Suppressor macrophage (primary cell): ENCODE measurements at regions not wholly inside any gene's neighbourhood (a gene's known extent, or its start where the extent isn't known, plus 50 kb on each side); places are given as distances from the start of the nearest gene placed in this dataset.

Source experiments
- DNase-seq, 4 experiments: peaks; one replicate each; pipeline ENCODE4 v3.0.0-alpha.2; 2020 to 2022

DNA sequence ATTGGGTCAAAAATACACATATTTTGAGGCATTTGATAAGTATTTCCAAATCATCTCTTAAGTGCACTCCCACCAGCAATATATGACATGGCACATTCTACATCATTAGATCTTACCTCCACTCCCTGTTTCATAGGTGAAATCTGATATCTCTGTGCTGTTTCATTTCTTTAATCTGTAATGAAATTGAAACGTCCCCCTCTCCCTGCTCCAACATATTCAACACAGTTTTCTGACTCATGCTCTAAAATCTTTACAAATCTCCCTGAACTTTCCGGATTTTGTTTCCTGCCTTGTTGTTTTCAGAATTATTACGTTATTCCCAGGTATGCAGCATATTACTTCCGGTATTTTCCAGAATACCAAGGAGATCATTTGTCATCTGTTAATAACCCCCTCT, 66.1 kb upstream of the AKT3 start:
- DNase-seq: no peak

DNA sequence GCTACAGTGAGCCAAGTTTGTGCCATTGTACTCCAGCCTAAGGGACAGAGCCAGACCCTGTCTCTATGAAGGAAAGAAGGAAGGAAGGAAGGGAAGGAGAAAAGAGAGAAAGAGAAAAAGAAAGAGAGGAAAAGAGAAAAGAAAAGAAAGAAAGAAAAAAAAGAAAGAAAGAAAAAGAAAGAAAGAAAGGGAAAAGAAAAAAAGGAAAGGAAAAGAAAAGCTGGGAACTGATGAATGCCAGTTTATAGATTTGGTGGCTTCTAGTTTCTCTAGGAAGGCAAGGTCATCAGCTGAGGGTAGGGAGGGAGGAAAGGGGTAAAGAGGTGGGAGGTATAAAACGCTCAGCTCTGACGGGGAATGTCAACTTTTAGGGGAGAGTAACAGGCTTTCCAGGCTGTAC, 62.3 kb upstream of the AKT3 start:
- DNase-seq: no peak

DNA sequence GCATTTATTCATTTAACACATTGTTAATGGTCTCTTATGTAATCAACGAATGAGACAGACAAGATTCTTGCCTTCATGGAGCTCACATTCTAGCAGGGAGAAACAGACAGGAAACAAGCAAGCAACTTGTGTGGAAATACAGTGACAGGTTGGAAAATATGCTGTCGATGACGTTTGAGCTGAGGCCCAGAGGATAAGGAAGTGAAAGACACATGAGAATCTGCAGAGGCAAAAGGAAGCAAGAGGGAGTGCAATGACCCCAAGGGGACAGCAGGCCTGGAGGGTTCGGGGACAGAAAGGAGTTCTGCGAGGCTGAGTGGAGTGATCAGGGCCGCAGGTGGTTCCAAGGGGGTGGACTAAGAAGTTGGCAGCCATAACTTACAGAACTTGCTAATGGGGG, 60.6 kb upstream of the AKT3 start:
- DNase-seq: peak; percentile 56 to 82 (median 73)

DNA sequence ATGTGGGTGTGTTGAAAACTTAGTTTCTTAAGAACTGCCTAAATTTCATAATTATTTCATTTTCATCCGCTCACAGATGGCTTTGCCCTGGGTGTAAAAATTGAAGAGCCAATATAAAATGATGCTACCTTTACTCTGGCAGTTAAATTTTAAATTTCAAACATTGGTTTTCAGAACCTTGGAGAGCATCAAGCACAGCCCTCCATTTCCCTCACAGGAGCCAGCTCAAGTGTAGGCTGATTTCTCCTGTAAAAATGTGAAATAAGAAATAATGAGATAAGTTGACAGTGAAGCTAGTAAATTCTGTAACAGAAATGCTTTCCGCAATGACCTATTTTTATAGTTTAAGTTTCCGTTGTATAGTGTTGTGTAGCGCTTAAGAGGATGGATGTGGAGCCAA, 53.9 kb upstream of the AKT3 start:
- DNase-seq: peak in 1 of 4 experiments; percentile 18

DNA sequence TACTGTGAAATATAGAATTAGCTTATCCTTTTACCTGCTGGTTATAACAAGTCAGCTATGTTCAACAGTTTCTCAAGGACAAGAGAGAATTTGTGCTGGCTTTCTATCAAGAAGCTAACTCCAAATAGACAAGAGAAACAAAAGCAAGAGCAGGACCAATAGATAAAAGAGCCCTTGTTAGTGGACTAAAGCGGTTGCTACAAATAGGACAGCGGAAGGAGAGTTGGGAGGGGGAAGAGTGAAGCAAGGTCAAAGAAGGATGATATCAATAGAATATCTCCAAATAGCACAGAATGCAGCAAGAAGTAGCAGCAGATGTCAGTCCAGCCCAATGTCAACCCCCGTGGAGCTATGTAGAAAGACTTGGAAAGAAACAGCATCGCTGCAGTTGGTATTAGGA, 53.0 kb upstream of the AKT3 start:
- no peak for DNase-seq

- DNase-seq: no peak
Measured at GRCh38 chr1:243902100-243902499, 52.1 kb upstream of the AKT3 start.
